Mesothelial cell of epicardium (in vitro differentiated cells): ENCODE measurements at regions not wholly inside any gene's neighbourhood (a gene's known extent, or its start where the extent isn't known, plus 50 kb on each side); places are given as distances from the start of the nearest gene placed in this dataset.

Experiments
- DNase-seq, 2 experiments: peaks; one replicate each; pipeline ENCODE4 v3.0.0; 2021; ENCODE audit warnings: low spot score in 2 of 2; ENCODE audit not compliant: unreplicated experiment in 2 of 2
- H3K27ac Mint-ChIP-seq: 2 replicates; pipeline ENCODE4 v1.8.0; 2021; ENCODE audit warnings: mixed read lengths
- H3K27me3 Mint-ChIP-seq: 2 replicates; pipeline ENCODE4 v1.8.0; 2021; ENCODE audit warnings: low read depth, mixed read lengths
- H3K36me3 Mint-ChIP-seq: 2 replicates; pipeline ENCODE4 v1.8.0; 2021; ENCODE audit warnings: mixed read lengths
- H3K4me1 Mint-ChIP-seq: 2 replicates; pipeline ENCODE4 v1.8.0; 2021; ENCODE audit warnings: mixed read lengths
- H3K4me3 Mint-ChIP-seq: 2 replicates; pipeline ENCODE4 v1.8.0; 2021; ENCODE audit warnings: mild to moderate bottlenecking, moderate library complexity, mixed read lengths
- H3K9me3 Mint-ChIP-seq: 2 replicates; pipeline ENCODE4 v1.8.0; 2021; ENCODE audit warnings: mixed read lengths
- TF ChIP-seq, protein P1 (sequence below): fragments of 200-600 bp; sonication (generic); IDR thresholded peaks from one replicate; pipeline ENCODE4 v1.5.0; 2021; ENCODE audit warnings: antibody characterized with exemption; ENCODE audit not compliant: unreplicated experiment

DNA sequence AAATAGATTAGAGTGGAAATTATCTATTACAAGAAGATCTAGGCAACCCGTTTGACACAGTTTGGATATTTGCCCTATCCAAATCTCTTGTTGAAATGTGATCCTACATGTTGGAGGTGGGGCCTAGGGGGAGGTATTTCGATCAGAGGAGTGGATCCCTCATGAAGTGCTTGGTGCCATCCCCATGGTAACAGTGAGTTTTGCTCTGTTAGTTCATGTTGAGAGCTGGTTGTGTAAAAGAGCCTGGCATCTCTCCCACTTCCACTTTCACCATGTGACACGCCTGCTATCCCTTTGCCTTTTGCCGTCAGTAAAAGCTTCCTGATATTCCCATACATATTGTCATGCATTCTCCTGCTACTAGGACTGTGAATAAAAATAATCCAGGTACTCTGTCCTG is 66.4 kb upstream of the FLRT2 start:
- H3K4me3 Mint-ChIP-seq, result no peak overlapping the region
- TF ChIP-seq, protein P1, sequence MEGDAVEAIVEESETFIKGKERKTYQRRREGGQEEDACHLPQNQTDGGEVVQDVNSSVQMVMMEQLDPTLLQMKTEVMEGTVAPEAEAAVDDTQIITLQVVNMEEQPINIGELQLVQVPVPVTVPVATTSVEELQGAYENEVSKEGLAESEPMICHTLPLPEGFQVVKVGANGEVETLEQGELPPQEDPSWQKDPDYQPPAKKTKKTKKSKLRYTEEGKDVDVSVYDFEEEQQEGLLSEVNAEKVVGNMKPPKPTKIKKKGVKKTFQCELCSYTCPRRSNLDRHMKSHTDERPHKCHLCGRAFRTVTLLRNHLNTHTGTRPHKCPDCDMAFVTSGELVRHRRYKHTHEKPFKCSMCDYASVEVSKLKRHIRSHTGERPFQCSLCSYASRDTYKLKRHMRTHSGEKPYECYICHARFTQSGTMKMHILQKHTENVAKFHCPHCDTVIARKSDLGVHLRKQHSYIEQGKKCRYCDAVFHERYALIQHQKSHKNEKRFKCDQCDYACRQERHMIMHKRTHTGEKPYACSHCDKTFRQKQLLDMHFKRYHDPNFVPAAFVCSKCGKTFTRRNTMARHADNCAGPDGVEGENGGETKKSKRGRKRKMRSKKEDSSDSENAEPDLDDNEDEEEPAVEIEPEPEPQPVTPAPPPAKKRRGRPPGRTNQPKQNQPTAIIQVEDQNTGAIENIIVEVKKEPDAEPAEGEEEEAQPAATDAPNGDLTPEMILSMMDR, result no peak

DNA sequence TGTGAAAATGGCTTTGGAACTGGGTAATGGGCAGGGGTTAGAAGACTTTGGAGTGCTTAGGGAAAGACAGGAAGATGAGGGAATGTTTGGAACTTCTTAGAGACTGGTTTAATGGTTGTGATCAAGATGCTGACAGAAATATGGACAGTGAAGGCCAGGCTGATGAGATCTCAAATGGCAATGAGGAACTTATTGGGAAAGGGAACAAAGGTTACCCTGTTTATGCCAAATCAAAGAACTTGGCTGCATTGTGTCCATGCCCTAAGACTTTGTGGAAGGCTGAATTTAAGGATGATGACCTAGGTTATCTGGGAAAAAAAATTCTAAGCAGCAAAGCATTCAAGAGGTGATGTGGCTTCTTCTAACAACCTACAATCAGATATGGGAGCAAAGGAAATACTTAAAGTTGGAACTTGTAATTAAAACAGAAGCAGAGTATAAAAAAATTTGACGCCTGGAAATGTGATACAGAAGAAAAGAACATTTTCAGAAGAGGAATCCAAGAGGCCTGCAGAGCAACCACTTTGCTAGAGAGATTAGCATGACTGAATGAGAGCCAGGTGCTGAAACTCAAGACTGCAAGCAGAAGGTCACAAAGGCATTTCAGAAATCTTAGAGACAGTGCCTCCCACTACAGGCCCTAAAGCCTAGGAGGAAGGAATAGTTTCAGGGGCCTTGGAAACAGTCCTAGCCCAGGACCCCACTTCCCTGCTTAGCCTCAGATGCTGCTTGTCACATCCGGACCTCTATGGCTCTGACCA is 65.6 kb upstream of the FLRT2 start:
- DNase-seq, result no peak
- H3K4me1 Mint-ChIP-seq, result peaks cover 6% of the 10 kb centered on the region
- no peak overlapping the region for H3K27ac Mint-ChIP-seq
- H3K4me3 Mint-ChIP-seq, result no peak overlapping the region
- no peaks in the 10 kb centered on the region for H3K36me3 Mint-ChIP-seq
- TF ChIP-seq, protein P1, result no peak
- H3K27me3 Mint-ChIP-seq, result no peaks in the 10 kb centered on the region
- H3K9me3 Mint-ChIP-seq, result peaks cover 8% of the 10 kb centered on the region

More for the DNA sequence above, 66.4 kb upstream of the FLRT2 start:
- Mint-ChIP-seq H3K4me1 (no peaks in the 10 kb centered on the region), H3K27ac (no peak overlapping the region), H3K27me3 (no peaks in the 10 kb centered on the region), H3K36me3 (no peaks in the 10 kb centered on the region), H3K9me3 (peaks cover 8% of the 10 kb centered on the region)
- no peak for DNase-seq

DNA sequence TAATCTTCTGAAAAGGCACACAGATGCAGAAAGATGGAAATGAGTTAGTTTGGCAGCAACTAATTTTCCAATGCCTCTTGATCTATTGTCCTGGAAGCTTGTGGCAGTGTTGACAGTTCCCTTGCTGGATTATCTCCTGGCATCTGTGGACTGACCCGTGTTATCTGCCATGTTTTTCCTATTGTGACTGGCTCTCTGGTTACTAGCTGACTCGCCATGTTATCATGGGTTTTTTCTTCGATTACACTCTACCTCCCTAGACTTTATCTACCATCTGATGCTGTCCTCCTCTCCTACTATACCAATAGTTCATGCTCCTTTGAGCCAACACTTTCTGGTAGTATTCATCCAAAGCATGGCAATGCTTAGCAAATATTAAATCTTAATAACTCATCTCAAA is 63.3 kb upstream of the FLRT2 start:
- Mint-ChIP-seq H3K27me3 (no peaks in the 10 kb centered on the region), H3K9me3 (peaks cover 8% of the 10 kb centered on the region), H3K27ac (no peak overlapping the region), H3K36me3 (no peaks in the 10 kb centered on the region), H3K4me1 (peaks cover 14% of the 10 kb centered on the region), H3K4me3 (no peak overlapping the region)
- TF ChIP-seq, protein P1, result no peak
- no peak for DNase-seq

GRCh38 chr14:85468816-85469215 is 61.1 kb upstream of the FLRT2 start:
- no peaks in the 10 kb centered on the region for H3K36me3 Mint-ChIP-seq
- TF ChIP-seq, protein P1, result no peak
- DNase-seq, result no peak
- peaks cover 26% of the 10 kb centered on the region for H3K4me1 Mint-ChIP-seq
- H3K27ac Mint-ChIP-seq, result no peak overlapping the region
- no peaks in the 10 kb centered on the region for H3K27me3 Mint-ChIP-seq
- peaks cover 8% of the 10 kb centered on the region for H3K9me3 Mint-ChIP-seq
- H3K4me3 Mint-ChIP-seq, result no peak overlapping the region

GRCh38 chr14:85471156-85471555 is 58.8 kb upstream of the FLRT2 start:
- Mint-ChIP-seq H3K27ac (no peak overlapping the region), H3K9me3 (no peaks in the 10 kb centered on the region), H3K4me3 (no peak overlapping the region), H3K36me3 (no peaks in the 10 kb centered on the region), H3K4me1 (peaks cover 38% of the 10 kb centered on the region), H3K27me3 (no peaks in the 10 kb centered on the region)
- TF ChIP-seq, protein P1, result no peak
- DNase-seq, result no peak
